Ishikawa (cell line): ENCODE measurements at regions not wholly inside any gene's neighbourhood (a gene's known extent, or its start where the extent isn't known, plus 50 kb on each side); places are given as distances from the start of the nearest gene placed in this dataset.

Experiments used
- CEBPB ChIP-seq: IDR thresholded peaks from 2 replicates; pipeline ENCODE4 v1.6.1; 2012
- EGR1 ChIP-seq: IDR thresholded peaks from 2 replicates; pipeline ENCODE4 v1.6.1; 2012
- TEAD4 ChIP-seq: IDR thresholded peaks from 2 replicates; pipeline ENCODE4 v1.6.1; 2012
- YY1 ChIP-seq: IDR thresholded peaks from 2 replicates; pipeline ENCODE4 v1.6.1; 2012; ENCODE audit warnings: low read depth

DNA sequence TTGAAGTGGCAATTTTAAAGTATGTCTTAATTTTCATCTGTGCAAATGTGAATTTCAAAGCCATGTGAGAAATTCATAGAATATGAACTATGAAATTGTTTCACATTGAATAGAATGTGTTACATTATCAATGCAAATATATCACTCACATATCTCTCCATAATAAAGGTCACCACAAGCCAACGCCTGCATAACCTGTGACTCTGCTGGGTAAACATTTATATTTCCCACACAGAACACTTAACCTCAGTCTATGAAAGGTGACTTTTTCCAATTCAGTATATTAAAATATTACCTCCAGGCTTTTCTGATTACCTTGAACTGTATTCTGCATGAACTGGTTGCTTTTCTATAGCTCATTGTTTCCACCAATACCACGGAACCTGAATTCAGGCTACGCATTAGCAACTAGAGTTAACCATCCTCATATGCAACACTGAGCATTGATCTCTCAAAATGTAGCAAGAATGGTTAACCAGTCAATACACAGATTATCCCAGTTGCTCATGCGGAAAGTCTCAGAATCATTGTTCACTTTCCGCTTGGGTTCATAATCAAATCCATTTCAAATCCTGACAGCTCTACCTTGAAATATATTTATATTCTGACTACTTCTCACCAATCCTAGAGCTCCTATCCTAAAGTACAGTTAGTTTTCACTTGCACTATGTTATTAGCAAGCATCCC, 126.6 kb upstream of the TYRP1 start:
- TF ChIP-seq CEBPB (no peak), EGR1 (no peak), YY1 (no peak), TEAD4 (no peak)
